DMS53 treated with DMSO at 0.1 percent for 48 hours (cell line): ENCODE measurements at regions not wholly inside any gene's neighbourhood (a gene's known extent, or its start where the extent isn't known, plus 50 kb on each side); places are given as distances from the start of the nearest gene placed in this dataset.
A peak's percentile ranks its signal among the peaks of the same experiment; 100 is the strongest.
"Not testable (repeated sequence)": the region's sequence is repeated elsewhere in the genome, so short reads cannot be mapped to it uniquely, and the experiment has no call there.

Experiments
- DNase-seq: peaks from one replicate; lab custom pipeline; 2025; ENCODE audit not compliant: unreplicated experiment; lab: John Stamatoyannopoulos, UW

DNA sequence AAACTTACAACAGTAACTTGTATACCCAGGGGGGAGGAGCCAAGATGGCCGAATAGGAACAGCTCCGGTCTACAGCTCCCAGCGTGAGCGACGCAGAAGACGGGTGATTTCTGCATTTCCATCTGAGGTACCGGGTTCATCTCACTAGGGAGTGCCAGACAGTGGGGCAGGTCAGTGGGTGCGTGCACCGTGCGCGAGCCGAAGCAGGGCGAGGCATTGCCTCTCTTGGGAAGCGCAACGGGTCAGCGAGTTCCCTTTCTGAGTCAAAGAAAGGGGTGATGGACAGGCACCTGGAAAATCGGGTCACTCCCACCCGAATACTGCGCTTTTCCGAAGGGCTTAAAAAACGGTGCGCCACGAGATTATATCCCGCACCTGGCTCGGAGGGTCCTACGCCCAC lies 278.8 kb downstream of the FAM47B start:
- DNase-seq = not testable (repeated sequence)

DNA sequence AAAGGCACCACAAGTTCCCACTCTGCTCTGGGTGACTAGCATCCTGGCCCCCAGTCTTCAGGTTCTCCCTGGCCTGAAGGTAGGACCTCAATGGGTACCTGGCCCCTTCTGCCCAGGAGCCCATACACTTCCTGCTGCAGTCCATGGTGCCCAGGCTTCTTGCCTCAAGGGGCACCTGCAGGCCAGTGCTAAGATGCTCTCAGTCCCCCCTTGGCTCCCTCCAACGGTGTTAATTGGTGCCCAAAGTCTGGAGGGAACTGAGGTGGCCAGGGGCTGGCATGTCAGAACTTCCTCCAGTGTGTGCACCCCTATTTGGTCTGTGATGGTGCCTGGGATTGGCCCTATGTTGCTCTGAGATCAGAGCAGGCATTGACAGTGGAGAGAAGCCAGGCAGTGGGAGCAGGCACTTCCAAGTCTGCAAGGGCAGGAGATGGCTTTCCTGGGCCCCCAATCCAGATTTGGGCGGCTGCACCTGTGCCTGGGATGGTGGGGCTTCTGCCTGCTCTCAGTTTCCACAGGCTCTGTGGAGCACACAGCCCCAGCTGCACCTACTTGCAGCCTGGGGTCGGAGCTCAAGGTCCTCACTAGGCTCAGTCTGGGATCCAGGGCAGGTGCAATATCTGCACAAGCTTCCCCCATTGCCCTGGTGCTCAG lies 301.6 kb downstream of the FAM47B start:
- no peak for DNase-seq

DNA sequence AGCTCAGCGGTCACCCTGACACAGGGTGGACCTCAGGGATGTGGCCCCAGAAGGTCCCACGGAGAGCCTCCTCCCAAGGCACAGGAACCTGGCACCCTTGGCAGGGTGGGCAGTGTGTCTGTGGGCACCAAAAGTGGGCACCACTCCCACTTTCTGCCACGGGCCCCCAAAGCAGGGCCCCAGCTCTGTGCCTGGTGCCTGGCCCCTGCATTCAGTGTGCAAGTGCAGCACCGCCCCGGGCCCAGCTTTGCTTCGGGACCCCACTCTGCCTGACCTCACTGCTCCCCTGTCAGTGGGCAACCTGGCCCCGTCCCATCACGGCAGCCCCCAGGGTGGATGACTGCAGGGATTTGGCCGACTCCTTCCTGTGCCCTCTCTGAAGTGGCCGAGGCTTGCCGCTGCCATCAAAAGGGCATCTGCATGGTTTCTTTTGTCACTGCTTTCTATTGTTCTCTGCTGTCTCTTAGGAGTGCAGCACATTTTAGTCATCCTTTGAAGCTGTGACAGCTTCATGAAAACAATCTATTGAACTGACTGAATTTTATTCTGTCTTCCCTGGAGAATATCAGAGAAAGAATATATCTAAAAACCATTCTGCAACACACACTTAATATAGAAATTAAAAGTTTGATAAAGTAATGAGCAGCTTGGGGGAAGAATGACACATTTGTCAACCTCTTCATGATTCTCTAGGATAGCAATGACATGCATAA lies 302.4 kb downstream of the FAM47B start:
- DNase-seq = no peak

DNA sequence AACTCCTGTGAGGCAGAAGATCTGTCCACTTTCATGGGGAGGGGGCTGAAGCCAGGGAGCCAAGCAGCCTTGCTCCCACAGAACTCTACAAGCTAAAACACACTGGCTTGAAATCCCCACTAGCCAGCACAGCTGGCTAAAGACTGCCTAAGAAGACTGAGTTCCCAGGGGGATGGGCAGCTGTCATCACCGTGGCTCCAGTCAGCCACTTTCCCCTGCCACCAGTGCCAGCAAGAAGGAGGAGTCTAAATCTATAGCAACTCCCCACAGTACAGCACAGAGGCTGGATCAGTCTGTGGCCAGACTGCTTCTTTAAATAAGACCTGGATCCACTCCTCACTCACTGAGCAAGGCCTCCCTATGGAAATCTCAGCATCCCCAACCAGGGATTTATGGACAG lies 308.6 kb downstream of the FAM47B start:
- no peak for DNase-seq

DNA sequence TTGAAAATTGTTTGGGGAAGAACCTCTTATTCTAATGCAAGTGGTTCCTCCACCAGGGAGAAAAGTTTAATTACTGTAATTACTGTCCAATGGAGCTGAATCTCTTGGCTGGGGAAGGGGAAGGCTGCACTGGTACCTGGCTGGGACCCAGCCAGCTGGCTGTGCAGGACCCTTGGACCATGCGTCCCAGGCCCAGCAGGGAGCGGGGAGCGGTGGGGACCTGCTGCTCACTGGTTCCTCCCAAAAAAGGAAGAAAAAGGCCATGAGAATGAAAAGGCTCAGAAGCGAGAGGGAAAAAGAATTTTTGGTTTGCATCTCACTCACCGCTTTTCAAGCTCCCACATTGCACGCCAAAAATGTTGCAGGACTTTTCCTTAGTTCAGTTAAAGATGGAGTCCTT lies 333.5 kb downstream of the FAM47B start:
- no peak for DNase-seq

DNA sequence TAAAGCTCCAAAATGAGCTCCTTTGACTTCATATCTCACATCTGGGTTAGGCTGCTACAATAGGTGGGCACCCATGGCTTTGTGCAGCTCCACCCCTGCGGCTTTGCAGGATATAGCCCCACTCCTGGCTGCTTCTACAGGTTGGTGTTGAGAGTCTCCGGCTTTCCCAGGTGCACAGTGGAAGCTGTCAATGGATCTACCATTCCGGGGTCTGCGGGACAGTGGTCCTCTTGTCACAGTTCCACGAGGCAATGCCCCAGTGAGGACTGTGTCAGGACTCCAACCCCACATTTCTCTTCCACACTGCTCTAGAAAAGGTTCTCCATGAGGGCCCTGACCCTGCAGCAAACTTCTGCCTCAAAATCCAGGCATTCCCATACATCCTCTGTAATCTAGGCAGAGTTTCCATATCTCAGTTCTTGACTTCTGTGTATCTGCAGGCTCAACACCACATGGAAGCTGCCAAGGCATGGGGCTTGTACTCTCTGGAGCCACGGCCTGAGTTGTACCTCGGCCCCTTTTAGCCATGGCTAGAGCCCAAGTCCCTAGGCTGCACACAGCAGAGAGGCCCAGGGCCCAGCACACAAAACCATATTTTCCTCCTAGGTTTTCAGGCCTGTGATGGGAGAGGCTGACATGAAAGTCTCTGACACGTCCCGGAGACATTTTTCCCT lies 342.8 kb downstream of the FAM47B start:
- DNase-seq = no peak

DNA sequence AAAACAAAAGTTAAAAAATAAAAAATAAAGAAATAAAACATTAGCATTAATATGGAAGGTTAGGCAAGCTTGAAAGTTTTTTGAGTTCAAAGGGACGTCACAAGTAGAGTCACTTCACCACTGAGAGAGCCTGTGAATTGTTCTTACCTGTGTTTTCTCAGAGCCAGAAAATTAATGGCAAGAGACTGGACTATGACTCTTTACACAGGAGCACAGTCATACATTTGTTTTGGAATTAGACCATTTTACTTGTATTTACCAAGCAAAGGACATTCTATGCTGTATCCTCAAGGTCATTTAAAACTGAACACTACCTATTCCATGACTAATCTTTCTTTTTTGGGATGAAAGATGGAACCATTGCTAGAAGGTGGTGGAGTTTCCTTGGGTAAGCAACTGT lies 346.1 kb downstream of the FAM47B start:
- DNase-seq = no peak

DNA sequence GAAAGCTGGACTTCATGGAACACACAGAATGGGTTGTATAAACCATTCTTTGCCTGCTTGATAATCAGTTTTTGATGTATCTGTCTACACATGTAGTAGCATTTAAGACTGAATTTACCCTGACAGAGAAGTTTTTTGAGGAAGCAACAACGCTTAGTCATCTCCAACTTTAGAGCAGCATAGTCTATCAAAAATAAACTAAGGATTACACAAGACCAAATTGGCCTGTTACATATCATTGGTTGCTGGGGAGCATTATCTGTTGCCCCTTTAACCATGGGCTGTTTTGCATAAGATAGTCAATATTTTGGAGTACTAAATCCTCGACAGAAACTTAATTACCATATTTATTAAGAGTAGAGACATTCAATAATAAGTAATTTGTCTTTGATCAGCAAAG lies 347.4 kb downstream of the FAM47B start:
- no peak for DNase-seq

DNA sequence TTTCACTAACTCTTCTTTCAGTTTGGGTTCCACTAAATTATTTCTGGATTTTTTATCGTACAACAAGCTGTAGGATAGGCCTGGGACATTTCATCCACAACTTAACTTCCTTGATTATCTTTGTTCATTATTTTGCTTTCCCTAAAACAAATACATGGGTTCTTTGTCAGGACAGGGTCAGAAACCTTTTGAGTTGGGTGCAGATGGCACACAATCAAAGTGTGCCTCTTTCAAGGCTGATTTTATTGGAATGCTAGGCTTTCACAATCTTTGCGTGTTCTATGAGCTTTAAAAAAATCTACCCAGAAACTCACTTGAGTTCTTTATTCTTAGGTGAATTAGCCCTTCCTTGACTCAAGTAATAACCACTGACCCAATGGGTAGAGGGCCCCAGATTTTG lies 348.4 kb downstream of the FAM47B start:
- DNase-seq = no peak

DNA sequence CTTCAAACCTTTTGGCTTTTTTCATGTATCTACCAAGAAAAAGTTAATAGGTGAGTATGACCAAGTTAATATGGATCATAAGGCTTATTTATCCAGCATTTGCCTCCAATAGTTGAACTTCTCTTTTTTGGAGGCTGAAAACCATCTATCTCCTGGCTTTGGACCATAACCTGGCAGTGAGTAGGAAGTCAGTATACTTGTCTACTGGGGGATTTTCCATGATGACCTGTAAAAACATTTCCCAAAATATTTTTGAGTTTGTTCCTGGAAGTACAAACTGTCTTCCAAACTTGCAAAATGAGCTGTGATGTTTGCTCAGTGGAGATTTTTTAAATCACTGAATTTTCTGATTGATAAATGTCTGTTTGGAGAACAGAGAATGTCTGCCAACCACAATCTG lies 349.9 kb downstream of the FAM47B start:
- no peak for DNase-seq

DNA sequence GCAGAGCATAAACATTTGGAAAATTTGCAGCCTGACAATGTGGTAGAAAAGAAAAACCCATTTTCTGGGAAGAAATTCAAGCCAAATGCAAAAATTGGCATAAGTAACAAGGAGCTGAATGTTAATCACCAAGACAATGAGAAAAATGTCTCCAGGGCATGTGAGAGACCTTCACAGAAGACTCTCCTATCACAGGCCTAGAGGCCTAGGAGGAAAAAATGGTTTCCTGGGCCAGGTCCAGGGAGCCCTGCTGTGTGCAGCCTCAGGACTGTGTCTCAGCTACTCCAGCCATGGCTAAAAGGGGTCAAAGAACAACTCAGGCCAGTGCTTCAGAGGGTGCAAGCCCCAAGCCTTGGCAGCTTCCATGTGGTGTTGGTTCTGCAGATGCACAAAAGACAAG lies 362.4 kb downstream of the FAM47B start:
- not testable (repeated sequence) for DNase-seq

DNA sequence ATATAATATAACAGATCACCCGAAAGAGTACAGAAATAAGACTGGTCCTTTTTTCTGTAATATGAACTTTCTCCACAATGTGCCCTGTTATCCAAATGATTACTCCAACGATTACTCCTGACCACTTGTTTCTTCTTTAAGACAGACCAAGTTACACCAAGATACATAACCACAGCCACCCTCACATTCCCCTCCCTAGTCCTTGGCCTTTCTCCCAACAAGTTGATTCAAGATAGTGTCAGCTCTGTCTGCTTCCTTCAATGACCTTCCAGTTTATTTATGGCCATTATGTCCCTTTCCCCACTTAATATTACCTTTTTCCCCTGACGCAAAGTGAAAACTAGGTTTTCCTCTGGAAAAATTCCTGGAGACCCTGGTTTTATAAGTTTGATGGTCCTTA lies 397.2 kb downstream of the FAM47B start:
- no peak for DNase-seq

DNA sequence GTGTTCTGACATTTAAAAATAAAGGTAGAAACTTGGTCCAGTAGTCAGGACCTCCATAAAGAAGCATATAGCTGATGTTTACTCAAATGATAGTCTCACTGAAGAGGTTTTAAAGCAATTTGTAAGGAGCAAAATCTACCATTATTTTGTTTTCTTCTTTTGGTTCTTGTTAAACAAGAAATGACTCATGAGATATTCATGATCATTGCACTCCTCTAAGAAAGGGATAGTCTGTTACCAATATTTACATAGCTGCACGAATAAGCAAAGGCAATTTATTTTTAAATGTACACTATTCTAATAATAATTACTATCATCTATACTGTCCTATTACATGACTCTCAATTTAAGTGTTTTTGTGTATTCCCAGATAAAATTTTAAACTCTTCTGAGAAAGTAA lies 397.9 kb downstream of the FAM47B start:
- no peak for DNase-seq

DNA sequence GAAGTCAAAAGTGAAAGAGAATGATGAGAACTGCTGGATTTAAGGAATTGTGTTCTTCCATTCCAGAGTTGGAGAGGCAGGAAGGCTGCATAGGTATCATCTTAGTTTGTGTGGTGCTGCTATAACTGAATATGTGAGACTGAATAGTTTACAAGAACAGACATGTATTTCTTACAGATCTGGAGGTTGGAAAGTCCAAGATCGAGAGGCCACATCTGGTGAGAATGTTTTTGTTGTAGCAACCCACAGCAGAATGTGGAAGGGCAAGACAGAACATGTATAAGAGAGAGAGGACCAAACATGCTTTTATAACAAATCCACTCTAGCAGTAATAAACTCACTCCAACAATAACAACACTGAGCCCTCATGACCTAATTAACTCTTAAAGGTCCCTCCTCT lies 408.6 kb downstream of the FAM47B start:
- no peak for DNase-seq

DNA sequence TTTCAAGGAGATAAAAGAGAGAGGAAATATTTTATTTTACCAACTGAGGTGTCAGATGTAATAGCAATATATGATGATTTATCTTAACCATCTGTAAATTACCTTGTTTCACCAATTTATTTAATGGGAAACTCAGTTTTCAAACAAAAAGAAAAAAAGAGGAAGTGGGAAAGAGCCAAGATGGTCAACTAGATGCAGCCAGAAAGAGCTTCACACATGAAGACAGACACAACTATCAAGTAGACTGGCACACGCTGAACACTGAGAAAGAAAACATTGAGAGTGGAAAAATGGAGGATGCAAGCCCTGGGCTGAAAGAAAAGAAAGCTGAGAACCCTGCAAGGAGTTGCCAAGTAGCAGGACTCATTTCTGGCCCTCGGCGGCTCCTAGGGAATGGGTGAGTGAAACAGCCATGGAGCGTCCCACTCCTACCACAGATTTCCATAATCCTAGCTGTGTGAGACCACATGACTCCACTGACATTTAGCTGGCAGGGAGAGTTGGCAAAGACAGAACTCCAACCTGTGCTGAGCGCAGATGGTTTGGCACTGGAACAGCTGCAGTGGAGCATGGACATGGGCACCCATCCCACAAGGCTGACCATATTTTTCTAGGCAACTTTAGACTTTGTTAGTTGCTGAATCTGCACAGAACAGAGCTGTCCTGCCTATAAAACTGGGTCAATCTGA lies 409.3 kb downstream of the FAM47B start:
- no peak for DNase-seq

DNA sequence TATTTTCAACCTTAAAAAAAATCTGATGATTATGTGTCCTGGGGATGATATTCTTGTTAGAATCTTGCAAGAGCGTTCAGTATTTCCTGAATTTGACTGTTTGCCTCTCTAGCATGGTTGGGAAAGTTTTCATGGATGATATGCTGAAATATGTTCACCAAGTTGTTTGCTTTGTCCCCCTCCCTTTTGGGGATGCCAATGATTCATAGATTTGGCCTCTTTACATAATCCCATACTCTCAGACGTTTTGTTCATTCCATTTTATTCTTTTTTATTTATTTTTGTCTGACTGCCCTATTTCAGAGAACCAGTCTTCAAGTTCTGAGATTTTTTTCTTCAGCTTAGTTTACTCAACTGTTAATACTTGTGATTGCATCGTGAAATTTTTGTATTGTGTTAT lies 415.1 kb downstream of the FAM47B start:
- no peak for DNase-seq

DNA sequence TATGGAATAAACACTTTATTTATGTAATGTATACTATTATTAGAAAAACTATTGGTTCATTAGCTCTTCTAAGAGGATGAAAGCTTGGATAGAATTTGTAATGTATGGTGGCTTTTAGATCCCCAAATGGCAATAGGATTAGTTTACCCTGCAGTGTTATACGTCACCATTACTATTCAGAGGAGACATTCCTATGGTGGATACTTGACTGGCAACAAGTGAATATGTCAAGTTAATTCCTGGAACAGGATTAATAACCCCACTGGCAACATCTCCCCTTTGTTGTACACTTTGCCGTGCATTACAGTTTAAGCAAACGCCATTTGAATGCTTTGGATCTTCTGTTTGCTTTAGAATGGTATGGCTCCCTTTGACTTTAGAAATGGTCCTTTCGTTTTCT lies 420.3 kb downstream of the FAM47B start:
- DNase-seq = no peak

DNA sequence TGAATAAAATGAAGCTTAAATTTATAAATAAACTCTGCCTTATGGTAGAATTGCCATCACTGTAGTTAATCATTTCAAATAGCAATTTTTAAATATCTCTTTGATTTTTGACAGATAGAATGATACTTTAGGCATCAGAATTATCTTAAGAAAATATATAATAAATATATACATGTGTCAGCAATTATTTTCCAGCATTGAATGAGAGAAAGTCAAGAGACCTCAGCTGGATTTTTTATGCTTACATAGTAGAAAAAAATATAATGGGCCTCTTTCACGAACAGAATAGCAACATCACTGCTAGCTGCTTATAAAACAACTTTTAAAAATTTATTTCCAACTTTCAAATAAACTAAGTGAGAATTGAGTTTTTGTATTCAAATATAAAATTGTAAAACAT lies 424.0 kb upstream of the MAGEB16 start:
- no peak for DNase-seq

DNA sequence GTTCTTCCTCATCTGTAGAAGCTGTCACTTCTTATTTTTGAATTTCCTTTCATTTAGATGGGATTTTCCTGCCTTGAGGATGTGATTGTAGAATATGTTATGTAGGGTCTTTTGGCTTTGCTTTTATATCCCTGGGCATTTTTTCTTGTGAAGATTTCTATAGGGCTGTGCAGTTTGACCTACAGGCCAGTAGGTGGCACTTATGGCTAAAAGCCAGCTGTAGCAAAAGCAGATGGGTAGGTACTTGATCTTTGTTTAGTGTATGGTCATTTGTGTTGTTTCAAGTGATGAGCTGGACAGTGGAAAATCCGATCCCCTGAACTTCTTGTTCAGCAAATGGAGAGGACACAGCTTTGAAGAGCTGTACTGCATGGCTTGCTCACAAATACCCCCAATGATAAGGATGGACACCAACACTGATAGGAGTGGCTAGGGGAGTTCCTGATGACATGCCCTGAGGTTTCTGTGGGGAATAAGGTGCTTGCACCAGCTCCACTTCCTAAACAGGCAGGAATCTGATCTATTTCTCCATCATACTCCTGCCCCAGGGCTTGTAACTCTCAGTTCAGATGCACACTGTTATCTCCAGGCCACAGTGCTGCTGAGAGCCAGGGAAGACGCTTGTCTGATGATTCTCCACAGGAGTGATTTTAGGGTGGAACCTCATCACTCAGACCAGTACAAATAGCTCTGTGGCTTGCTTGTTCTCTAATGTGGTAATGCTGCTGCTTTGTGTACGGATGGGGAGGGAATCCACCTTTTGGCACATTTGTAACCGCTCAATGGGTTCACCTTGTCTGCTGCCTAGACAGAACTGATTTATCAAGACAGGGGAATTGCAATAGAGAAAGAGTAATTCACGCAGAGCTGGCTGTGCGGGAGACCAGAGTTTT lies 417.1 kb upstream of the MAGEB16 start:
- DNase-seq = peak; percentile 64

DNA sequence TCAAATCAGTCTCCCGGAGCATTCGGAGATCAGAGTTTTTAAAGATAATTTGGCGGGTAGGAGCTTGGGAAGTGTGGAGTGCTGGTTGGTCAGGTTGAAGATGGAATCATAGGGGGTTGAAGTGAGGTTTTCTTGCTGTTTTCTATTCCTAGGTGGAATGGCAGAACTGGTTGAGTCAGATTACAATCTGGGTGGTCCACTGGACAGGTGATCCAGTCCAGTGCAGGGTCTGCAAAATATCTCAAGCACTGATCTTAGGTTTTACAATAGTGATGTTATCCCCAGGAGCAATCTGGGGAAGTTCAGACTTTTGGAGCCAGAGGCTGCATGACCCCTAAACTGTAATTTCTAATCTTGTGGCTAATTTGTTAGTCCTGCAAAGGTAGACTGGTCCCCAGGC lies 416.4 kb upstream of the MAGEB16 start:
- not testable (repeated sequence) for DNase-seq

DNA sequence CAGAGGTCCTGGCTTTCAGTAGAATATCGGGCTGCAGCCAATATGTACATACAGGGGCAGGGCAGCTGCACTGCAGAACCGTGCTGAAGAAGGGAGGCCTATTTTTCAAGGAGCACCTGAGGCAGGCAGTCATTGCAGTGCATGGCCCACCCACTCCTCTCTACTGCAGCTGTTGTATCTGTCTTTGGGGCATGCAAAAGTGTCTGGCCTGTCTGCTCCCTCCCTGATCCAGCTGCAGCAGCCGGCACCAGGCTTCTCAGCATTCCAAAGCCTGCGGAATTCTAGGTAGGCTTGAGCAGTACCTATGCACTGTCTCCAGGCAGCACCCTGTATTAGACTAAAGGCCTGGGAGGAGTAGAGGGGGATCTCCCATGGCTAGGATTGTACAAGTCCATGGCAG lies 415.2 kb upstream of the MAGEB16 start:
- DNase-seq = no peak
